Activated naive CD4-positive, alpha-beta T cell treated with anti-CD3 and anti-CD28 coated beads for 36 hours (primary cell): ENCODE measurements at regions not wholly inside any gene's neighbourhood (a gene's known extent, or its start where the extent isn't known, plus 50 kb on each side); places are given as distances from the start of the nearest gene placed in this dataset.

Source experiments
- CTCF ChIA-PET: fragments of 350-600 bp; sonication (Branson Sonifier 250); formaldehyde crosslinking; loops from one replicate; lab custom pipeline; 2021; ENCODE audit warnings: antibody characterized with exemption; lab: Charles Lee
- DNase-seq: peaks from one replicate; pipeline ENCODE4 v3.0.0-alpha.2; 2020
- H3K27ac Mint-ChIP-seq: one replicate; pipeline ENCODE4 v1.8.0; 2021; ENCODE audit warnings: mild to moderate bottlenecking, mixed read lengths
- H3K27me3 Mint-ChIP-seq: one replicate; pipeline ENCODE4 v1.8.0; 2021; ENCODE audit warnings: low read depth, mixed read lengths
- H3K36me3 Mint-ChIP-seq: one replicate; pipeline ENCODE4 v1.8.0; 2021; ENCODE audit warnings: low read depth, mixed read lengths
- H3K4me1 Mint-ChIP-seq: one replicate; pipeline ENCODE4 v1.8.0; 2021; ENCODE audit warnings: low read depth, mixed read lengths
- H3K4me3 Mint-ChIP-seq: one replicate; pipeline ENCODE4 v1.8.0; 2021; ENCODE audit warnings: mild to moderate bottlenecking, moderate library complexity, mixed read lengths
- H3K9me3 Mint-ChIP-seq: one replicate; pipeline ENCODE4 v1.8.0; 2021; ENCODE audit warnings: mixed read lengths
- intact Hi-C: fragments of 100-400 bp; cut with micrococcal nuclease; formaldehyde crosslinking; loops from one replicate; pipeline ENCODE4 v1.15.1; 2023

GRCh38 chr4:176627916-176628315 is 164.8 kb downstream of the VEGFC start:
- no peaks in the 10 kb centered on the region for H3K4me1 Mint-ChIP-seq
- H3K27ac Mint-ChIP-seq: no peak overlapping the region
- H3K36me3 Mint-ChIP-seq: no peaks in the 10 kb centered on the region
- intact Hi-C loops: no loop called here
- H3K4me3 Mint-ChIP-seq: no peak overlapping the region
- peaks cover 6% of the 10 kb centered on the region for H3K9me3 Mint-ChIP-seq
- DNase-seq: no peak
- H3K27me3 Mint-ChIP-seq: no peaks in the 10 kb centered on the region
- CTCF ChIA-PET: no interaction called here

- H3K9me3 Mint-ChIP-seq: peaks cover 4% of the 10 kb centered on the region
- H3K4me1 Mint-ChIP-seq: no peaks in the 10 kb centered on the region
- H3K27ac Mint-ChIP-seq: no peak overlapping the region
- DNase-seq: no peak
- peaks cover 4% of the 10 kb centered on the region for H3K27me3 Mint-ChIP-seq
- CTCF ChIA-PET: no interaction called here
- intact Hi-C loops: no loop called here
- H3K4me3 Mint-ChIP-seq: no peak overlapping the region
- no peaks in the 10 kb centered on the region for H3K36me3 Mint-ChIP-seq
These were observed 161.1 kb downstream of the VEGFC start for GRCh38 chr4:176631611-176632010.
